Esophagus (tissue), 2 donors: ENCODE measurements at regions not wholly inside any gene's neighbourhood (a gene's known extent, or its start where the extent isn't known, plus 50 kb on each side); places are given as distances from the start of the nearest gene placed in this dataset.

Source experiments
- H3K27ac ChIP-seq, 2 donors: one replicate each; pipeline ENCODE4 v1.5.1; 2013; ENCODE audit warnings: low read depth in 2 of 2, mild to moderate bottlenecking in 2 of 2, inconsistent platforms in 1 of 2, low read length in 1 of 2, moderate library complexity in 1 of 2
- H3K27me3 ChIP-seq, 2 donors: one replicate each; pipeline ENCODE4 v1.6.1; 2013; ENCODE audit warnings: low read length in 2 of 2, control low read depth in 1 of 2, mild to moderate bottlenecking in 1 of 2; ENCODE audit not compliant: insufficient read depth in 2 of 2, control insufficient read depth in 1 of 2
- H3K36me3 ChIP-seq, 2 donors: one replicate each; pipeline ENCODE4 v1.6.1; 2013; ENCODE audit warnings: low read length in 1 of 2; ENCODE audit not compliant: control insufficient read depth in 2 of 2, insufficient read depth in 2 of 2
- H3K4me1 ChIP-seq, 2 donors: one replicate each; pipeline ENCODE4 v1.6.1; 2013; ENCODE audit warnings: low read length in 1 of 2; ENCODE audit not compliant: control insufficient read depth in 2 of 2, insufficient read depth in 2 of 2
- H3K4me3 ChIP-seq, 2 donors: one replicate each; pipeline ENCODE4 v1.5.1; 2013; ENCODE audit warnings: low read length in 2 of 2, mild to moderate bottlenecking in 2 of 2, low read depth in 1 of 2, moderate library complexity in 1 of 2
- H3K9me3 ChIP-seq, 2 donors: one replicate each; pipeline ENCODE4 v1.6.1; 2013; ENCODE audit warnings: mild to moderate bottlenecking in 2 of 2, low read depth in 1 of 2, low read length in 1 of 2, moderate library complexity in 1 of 2; ENCODE audit not compliant: control insufficient read depth in 2 of 2, insufficient read depth in 1 of 2
- WGBS, 2 donors: extraction: QIAGEN DNeasy Blood & Tissue Kit; methylation state at CpG; one replicate each; pipeline ENCODE4 v1.1.7; 2013; 5-methylcytosine and 5-hydroxymethylcytosine counted together
- donor health status: healthy with polysubstance abuse.
- donor health status: Bipolar disorder and iron deficiency.

GRCh38 chr13:103852036-103852435 is 785.8 kb upstream of the SLC10A2 start:
- Histone ChIP-seq H3K9me3 (no peaks in the 10 kb centered on the region), H3K36me3 (no peaks in the 10 kb centered on the region), H3K4me1 (no peaks in the 10 kb centered on the region), H3K27me3 (no peaks in the 10 kb centered on the region), H3K4me3 (no peak overlapping the region), H3K27ac (no peak overlapping the region)
- WGBS, 2 donors: 75 to 78% methylated on average over 5 of the region's 5 CpGs

- H3K4me3 ChIP-seq: no peak overlapping the region
- no peaks in the 10 kb centered on the region for H3K27me3 ChIP-seq
- no peak overlapping the region for H3K27ac ChIP-seq
- no peaks in the 10 kb centered on the region for H3K9me3 ChIP-seq
- no peaks in the 10 kb centered on the region for H3K4me1 ChIP-seq
- H3K36me3 ChIP-seq: no peaks in the 10 kb centered on the region
- WGBS, 2 donors: 74 to 82% methylated on average over 2 of the region's 2 CpGs
These were observed 778.3 kb upstream of the SLC10A2 start for GRCh38 chr13:103844471-103844870.

- Histone ChIP-seq H3K4me1 (no peaks in the 10 kb centered on the region), H3K4me3 (no peak overlapping the region), H3K36me3 (no peaks in the 10 kb centered on the region), H3K27ac (no peak overlapping the region), H3K27me3 (no peaks in the 10 kb centered on the region), H3K9me3 (no peaks in the 10 kb centered on the region)
- 78 to 79% methylated on average over 3 of the region's 3 CpGs for WGBS, 2 donors
These were observed 773.2 kb upstream of the SLC10A2 start for GRCh38 chr13:103839460-103839859.

DNA sequence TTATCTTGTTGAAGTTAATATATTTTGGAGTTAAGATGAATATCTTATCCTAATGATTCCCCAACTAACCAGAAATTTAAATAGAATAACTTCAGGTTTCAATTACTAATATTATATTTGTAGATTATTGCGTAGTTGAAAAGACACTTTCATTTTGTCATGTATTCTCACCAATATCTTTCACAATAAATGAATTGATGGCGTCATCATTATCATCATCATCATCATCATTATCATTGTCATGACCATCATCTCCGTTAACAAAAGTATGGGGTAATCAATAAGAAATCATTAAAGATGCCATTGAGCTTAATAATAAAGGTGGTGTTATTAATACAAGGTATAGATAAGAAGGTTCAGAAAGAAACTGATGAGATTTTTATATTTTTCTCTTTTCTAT is 768.8 kb upstream of the SLC10A2 start:
- 91 to 93% methylated on average over 3 of the region's 3 CpGs for WGBS, 2 donors

DNA sequence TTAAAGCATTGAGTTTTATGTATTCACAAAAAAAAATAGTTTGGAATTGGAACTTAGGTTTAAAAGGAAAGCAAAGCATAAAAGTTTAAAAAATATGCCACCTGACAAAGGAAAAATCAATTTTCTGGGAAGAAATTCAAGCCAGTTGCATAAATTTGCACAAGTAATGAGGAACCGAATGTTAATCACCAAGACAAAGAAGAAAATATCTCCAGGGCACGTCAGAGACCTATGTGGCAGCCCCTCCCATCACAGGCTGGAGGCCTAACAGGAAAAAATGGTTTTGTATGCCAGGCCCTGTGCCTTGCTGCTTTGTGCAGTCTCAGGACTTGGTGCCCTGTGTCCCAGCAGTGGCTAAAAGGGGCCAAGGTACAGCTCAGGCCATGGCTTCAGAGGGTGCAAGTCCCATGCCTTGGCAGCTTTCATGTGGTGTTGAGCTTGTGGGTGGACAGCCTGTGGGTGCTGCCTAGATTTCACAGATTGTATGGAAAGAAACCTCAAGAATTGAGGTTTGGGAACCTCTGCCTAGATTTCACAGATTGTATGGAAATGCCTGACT is 767.2 kb upstream of the SLC10A2 start:
- 40 to 48% methylated on average over 2 of the region's 2 CpGs for WGBS, 2 donors
- no peaks in the 10 kb centered on the region for H3K27me3 ChIP-seq
- H3K36me3 ChIP-seq: no peaks in the 10 kb centered on the region
- H3K4me3 ChIP-seq: no peak overlapping the region
- no peak overlapping the region for H3K27ac ChIP-seq
- H3K9me3 ChIP-seq: peaks cover 5 to 6% of the 10 kb centered on the region in 2 donors
- no peaks in the 10 kb centered on the region for H3K4me1 ChIP-seq

More for the DNA sequence above, 768.8 kb upstream of the SLC10A2 start:
- no peak overlapping the region for H3K4me3 ChIP-seq
- H3K36me3 ChIP-seq: no peaks in the 10 kb centered on the region
- no peaks in the 10 kb centered on the region for H3K27me3 ChIP-seq
- H3K27ac ChIP-seq: no peak overlapping the region
- H3K4me1 ChIP-seq: no peaks in the 10 kb centered on the region
- H3K9me3 ChIP-seq: peaks cover 4 to 5% of the 10 kb centered on the region in 2 donors

DNA sequence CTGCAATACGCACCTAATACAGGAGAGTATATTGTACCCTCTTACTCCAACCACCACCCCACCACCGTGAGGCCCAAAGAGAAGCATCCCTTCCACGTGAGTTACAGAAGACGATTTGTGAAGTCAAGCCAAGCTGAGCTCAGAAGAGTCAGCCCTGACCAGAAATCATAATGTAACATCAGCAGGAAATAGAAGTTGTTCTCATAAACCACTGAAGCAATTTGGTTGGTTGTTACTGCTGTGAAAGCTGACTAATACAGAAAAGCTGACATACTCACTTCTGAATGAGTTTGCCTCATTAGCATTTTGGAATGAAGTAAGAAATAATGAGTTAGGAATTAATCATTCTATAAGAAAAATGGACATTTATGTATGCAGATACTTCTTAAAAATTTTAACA is 749.4 kb upstream of the SLC10A2 start:
- Histone ChIP-seq H3K9me3 (peaks cover 0 to 3% of the 10 kb centered on the region in 2 donors), H3K4me3 (no peak overlapping the region), H3K4me1 (no peaks in the 10 kb centered on the region), H3K27ac (no peak overlapping the region), H3K36me3 (no peaks in the 10 kb centered on the region), H3K27me3 (no peaks in the 10 kb centered on the region)
- WGBS, 2 donors: 89 to 91% methylated on average over 4 of the region's 4 CpGs

GRCh38 chr13:103812971-103813370 is 746.8 kb upstream of the SLC10A2 start:
- H3K27ac ChIP-seq: no peak overlapping the region
- no peaks in the 10 kb centered on the region for H3K27me3 ChIP-seq
- no peak overlapping the region for H3K4me3 ChIP-seq
- no peaks in the 10 kb centered on the region for H3K36me3 ChIP-seq
- peaks cover 0 to 3% of the 10 kb centered on the region in 2 donors for H3K9me3 ChIP-seq
- no peaks in the 10 kb centered on the region for H3K4me1 ChIP-seq
- WGBS, 2 donors: 60% methylated on average over 5 of the region's 5 CpGs

GRCh38 chr13:103812558-103812957 is 746.3 kb upstream of the SLC10A2 start:
- H3K27me3 ChIP-seq: no peaks in the 10 kb centered on the region
- WGBS, 2 donors: 83 to 87% methylated on average over 4 of the region's 4 CpGs
- H3K36me3 ChIP-seq: no peaks in the 10 kb centered on the region
- H3K4me1 ChIP-seq: no peaks in the 10 kb centered on the region
- peaks cover 0 to 3% of the 10 kb centered on the region in 2 donors for H3K9me3 ChIP-seq
- H3K27ac ChIP-seq: no peak overlapping the region
- no peak overlapping the region for H3K4me3 ChIP-seq

GRCh38 chr13:103810026-103810425 is 743.8 kb upstream of the SLC10A2 start:
- Histone ChIP-seq H3K4me1 (no peaks in the 10 kb centered on the region), H3K36me3 (no peaks in the 10 kb centered on the region), H3K4me3 (no peak overlapping the region), H3K27ac (no peak overlapping the region), H3K27me3 (no peaks in the 10 kb centered on the region), H3K9me3 (peaks cover 0 to 3% of the 10 kb centered on the region in 2 donors)
- 89 to 95% methylated on average over 3 of the region's 3 CpGs for WGBS, 2 donors

GRCh38 chr13:103805771-103806170 is 739.6 kb upstream of the SLC10A2 start:
- no peak overlapping the region for H3K4me3 ChIP-seq
- no peaks in the 10 kb centered on the region for H3K9me3 ChIP-seq
- WGBS, 2 donors: 38 to 46% methylated on average over 4 of the region's 4 CpGs
- H3K4me1 ChIP-seq: no peaks in the 10 kb centered on the region
- H3K27me3 ChIP-seq: no peaks in the 10 kb centered on the region
- no peak overlapping the region for H3K27ac ChIP-seq
- H3K36me3 ChIP-seq: no peaks in the 10 kb centered on the region
